ENCODE measurements at regions not wholly inside any gene's neighbourhood (a gene's known extent, or its start where the extent isn't known, plus 50 kb on each side); places are given as distances from the start of the nearest gene placed in this dataset.

GRCh38 chr9:89666950-89667349, 62.1 kb downstream of the GADD45G start:
- no peak for DNase-seq (ENCODE audit: low spot score in 2 of 2)
- H3K4me1 Mint-ChIP-seq = no peaks in the 10 kb centered on the region
- no peak overlapping the region for H3K27ac Mint-ChIP-seq
- H3K36me3 Mint-ChIP-seq = peaks cover 7% of the 10 kb centered on the region
- peaks cover 3% of the 10 kb centered on the region for H3K9me3 Mint-ChIP-seq
- no peak overlapping the region for H3K4me3 Mint-ChIP-seq
- ATAC-seq = no peak

GRCh38 chr9:89667726-89668125, 62.9 kb downstream of the GADD45G start:
- H3K9me3 Mint-ChIP-seq = peaks cover 3% of the 10 kb centered on the region
- ATAC-seq (no peak), DNase-seq (ENCODE audit: low spot score in 2 of 2) (no peak)
- H3K4me1 Mint-ChIP-seq = no peaks in the 10 kb centered on the region
- no peak overlapping the region for H3K4me3 Mint-ChIP-seq
- peak overlapping the region; percentile 21 for H3K27ac Mint-ChIP-seq
- H3K36me3 Mint-ChIP-seq = peaks cover 7% of the 10 kb centered on the region

- DNase-seq (ENCODE audit: low spot score in 2 of 2) (no peak), ATAC-seq (no peak)
- H3K4me1 Mint-ChIP-seq = no peaks in the 10 kb centered on the region
- peaks cover 7% of the 10 kb centered on the region for H3K36me3 Mint-ChIP-seq
- peak overlapping the region; percentile 21 for H3K27ac Mint-ChIP-seq
- H3K4me3 Mint-ChIP-seq = no peak overlapping the region
- peaks cover 3% of the 10 kb centered on the region for H3K9me3 Mint-ChIP-seq
Observed at GRCh38 chr9:89668216-89668865, 63.5 kb downstream of the GADD45G start.

- no peak for DNase-seq (ENCODE audit: low spot score in 2 of 2)
- H3K4me1 Mint-ChIP-seq = no peaks in the 10 kb centered on the region
- peaks cover 3% of the 10 kb centered on the region for H3K9me3 Mint-ChIP-seq
- no peak overlapping the region for H3K4me3 Mint-ChIP-seq
- H3K36me3 Mint-ChIP-seq = peaks cover 7% of the 10 kb centered on the region
- no peak for ATAC-seq
- H3K27ac Mint-ChIP-seq = no peak overlapping the region
Observed at GRCh38 chr9:89668866-89669246, 64.0 kb downstream of the GADD45G start.

- DNase-seq (ENCODE audit: low spot score in 2 of 2) (no peak), ATAC-seq (no peak)
- peaks cover 3% of the 10 kb centered on the region for H3K9me3 Mint-ChIP-seq
- H3K36me3 Mint-ChIP-seq = peaks cover 7% of the 10 kb centered on the region
- H3K4me1 Mint-ChIP-seq = no peaks in the 10 kb centered on the region
- H3K27ac Mint-ChIP-seq = no peak overlapping the region
- H3K4me3 Mint-ChIP-seq = no peak overlapping the region
Observed at GRCh38 chr9:89669361-89669842, 64.6 kb downstream of the GADD45G start.

GRCh38 chr9:89670114-89670513, 65.3 kb downstream of the GADD45G start:
- Mint-ChIP-seq H3K36me3 (peaks cover 7% of the 10 kb centered on the region), H3K4me1 (no peaks in the 10 kb centered on the region), H3K9me3 (peaks cover 3% of the 10 kb centered on the region), H3K27ac (no peak overlapping the region), H3K4me3 (no peak overlapping the region)
- DNase-seq (ENCODE audit: low spot score in 2 of 2) = no peak
- no peak for ATAC-seq

GRCh38 chr9:89670801-89671434, 66.1 kb downstream of the GADD45G start:
- DNase-seq (ENCODE audit: low spot score in 2 of 2) (no peak), ATAC-seq (no peak)
- no peaks in the 10 kb centered on the region for H3K4me1 Mint-ChIP-seq
- H3K9me3 Mint-ChIP-seq = peaks cover 3% of the 10 kb centered on the region
- H3K36me3 Mint-ChIP-seq = peaks cover 7% of the 10 kb centered on the region
- H3K27ac Mint-ChIP-seq = peak overlapping the region; percentile 57
- H3K4me3 Mint-ChIP-seq = no peak overlapping the region

- Mint-ChIP-seq H3K4me1 (no peaks in the 10 kb centered on the region), H3K4me3 (no peak overlapping the region), H3K9me3 (peaks cover 3% of the 10 kb centered on the region), H3K36me3 (peaks cover 7% of the 10 kb centered on the region), H3K27ac (no peak overlapping the region)
- DNase-seq (ENCODE audit: low spot score in 2 of 2) (no peak), ATAC-seq (no peak)
Observed at GRCh38 chr9:89674667-89675057, 69.8 kb downstream of the GADD45G start.

- H3K27ac Mint-ChIP-seq = no peak overlapping the region
- no peaks in the 10 kb centered on the region for H3K4me1 Mint-ChIP-seq
- ATAC-seq (no peak), DNase-seq (ENCODE audit: low spot score in 2 of 2) (no peak)
- peaks cover 7% of the 10 kb centered on the region for H3K36me3 Mint-ChIP-seq
- peaks cover 3% of the 10 kb centered on the region for H3K9me3 Mint-ChIP-seq
- no peak overlapping the region for H3K4me3 Mint-ChIP-seq
Observed at GRCh38 chr9:89675058-89675742, 70.4 kb downstream of the GADD45G start.

GRCh38 chr9:89676281-89676680, 71.5 kb downstream of the GADD45G start:
- Mint-ChIP-seq H3K4me3 (no peak overlapping the region), H3K27ac (no peak overlapping the region), H3K9me3 (peaks cover 1% of the 10 kb centered on the region), H3K4me1 (no peaks in the 10 kb centered on the region), H3K36me3 (peaks cover 4% of the 10 kb centered on the region)
- DNase-seq (ENCODE audit: low spot score in 2 of 2) (no peak), ATAC-seq (no peak)

GRCh38 chr9:89677702-89678395, 73.0 kb downstream of the GADD45G start:
- ATAC-seq = no peak
- Mint-ChIP-seq H3K27ac (no peak overlapping the region), H3K36me3 (no peaks in the 10 kb centered on the region)

GRCh38 chr9:89678396-89679015, 73.7 kb downstream of the GADD45G start:
- DNase-seq (ENCODE audit: low spot score in 2 of 2) (no peak), ATAC-seq (no peak)
- H3K4me3 Mint-ChIP-seq = no peak overlapping the region
- no peak overlapping the region for H3K27ac Mint-ChIP-seq
- H3K36me3 Mint-ChIP-seq = no peaks in the 10 kb centered on the region
- no peaks in the 10 kb centered on the region for H3K9me3 Mint-ChIP-seq
- H3K4me1 Mint-ChIP-seq = no peaks in the 10 kb centered on the region

More at GRCh38 chr9:89677702-89678395, 73.0 kb downstream of the GADD45G start:
- Mint-ChIP-seq H3K4me3 (no peak overlapping the region), H3K4me1 (no peaks in the 10 kb centered on the region), H3K9me3 (no peaks in the 10 kb centered on the region)
- DNase-seq (ENCODE audit: low spot score in 2 of 2) = no peak

- DNase-seq (ENCODE audit: low spot score in 2 of 2) = no peak
- no peak for ATAC-seq
- no peak overlapping the region for H3K4me3 Mint-ChIP-seq
- no peaks in the 10 kb centered on the region for H3K36me3 Mint-ChIP-seq
- H3K27ac Mint-ChIP-seq = no peak overlapping the region
- H3K9me3 Mint-ChIP-seq = no peaks in the 10 kb centered on the region
- no peaks in the 10 kb centered on the region for H3K4me1 Mint-ChIP-seq
Observed at GRCh38 chr9:89679016-89679415, 74.2 kb downstream of the GADD45G start.

GRCh38 chr9:89679581-89679980, 74.8 kb downstream of the GADD45G start:
- DNase-seq (ENCODE audit: low spot score in 2 of 2) = no peak
- H3K27ac Mint-ChIP-seq = no peak overlapping the region
- H3K9me3 Mint-ChIP-seq = no peaks in the 10 kb centered on the region
- ATAC-seq = no peak
- H3K36me3 Mint-ChIP-seq = no peaks in the 10 kb centered on the region
- H3K4me3 Mint-ChIP-seq = no peak overlapping the region
- no peaks in the 10 kb centered on the region for H3K4me1 Mint-ChIP-seq

All from stimulated activated effector memory CD8-positive, alpha-beta T cell treated with anti-CD3 and anti-CD28 coated beads, Interleukin-12 subunit alpha, Interleukin-12 subunit beta, amount 100 ng/mL, for 72 hours (primary cell).